HUDEP-2 (cell line): ENCODE measurements at regions not wholly inside any gene's neighbourhood (a gene's known extent, or its start where the extent isn't known, plus 50 kb on each side); places are given as distances from the start of the nearest gene placed in this dataset.

Source experiments
- DNase-seq, 76 experiments: peaks; one replicate each; lab custom pipeline; 2025; ENCODE audit not compliant: unreplicated experiment in 76 of 76; lab: John Stamatoyannopoulos, UW

DNA sequence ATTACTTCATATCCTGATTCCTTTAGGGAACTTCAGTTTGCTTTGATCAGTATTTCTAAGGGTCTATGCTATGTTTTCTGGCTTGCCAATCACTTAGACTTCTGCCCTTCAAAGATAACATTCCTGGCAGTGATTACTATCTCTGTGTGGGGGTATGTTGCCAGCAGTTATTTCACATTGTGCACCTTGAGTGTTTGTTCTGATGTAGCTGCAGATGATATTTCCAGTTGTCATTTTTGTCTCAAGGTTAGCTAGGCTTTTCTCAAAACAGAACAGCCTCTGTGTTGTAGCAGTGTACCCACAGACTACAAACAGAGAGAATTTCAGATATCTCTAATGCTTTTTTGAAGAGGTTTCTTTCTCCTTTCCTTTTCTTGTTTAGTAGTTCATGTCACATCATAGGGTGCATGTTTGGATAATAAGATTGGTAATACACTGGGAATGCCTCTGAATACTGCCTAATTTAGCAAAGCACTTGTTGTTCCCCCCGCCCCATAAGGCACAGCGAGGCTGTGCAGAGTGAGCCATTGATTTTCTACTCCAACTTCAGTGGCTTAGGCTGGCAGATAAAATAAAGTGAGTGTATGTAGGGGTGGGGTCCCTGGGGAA is 134.7 kb upstream of the AGR3 start:
- DNase-seq: no peak

DNA sequence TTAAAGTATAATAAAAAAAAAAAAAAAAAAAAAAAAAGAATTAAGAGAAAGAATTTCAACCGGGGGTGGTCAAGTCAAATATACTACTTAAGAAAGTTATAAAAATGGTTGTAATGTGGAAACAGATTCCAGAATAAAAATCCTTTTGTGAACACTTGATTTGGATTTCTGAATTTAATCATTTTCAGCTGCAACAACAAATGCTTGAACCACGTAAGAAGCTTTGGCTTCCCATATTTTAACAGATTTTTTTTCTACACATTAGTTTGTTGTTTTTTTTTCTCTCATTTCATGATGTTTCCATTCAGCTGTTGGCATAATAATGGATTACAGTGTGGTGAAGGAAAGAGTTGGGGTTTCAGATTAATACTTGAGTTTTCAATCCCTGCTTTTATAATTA is 137.3 kb upstream of the AGR3 start:
- DNase-seq: no peak

DNA sequence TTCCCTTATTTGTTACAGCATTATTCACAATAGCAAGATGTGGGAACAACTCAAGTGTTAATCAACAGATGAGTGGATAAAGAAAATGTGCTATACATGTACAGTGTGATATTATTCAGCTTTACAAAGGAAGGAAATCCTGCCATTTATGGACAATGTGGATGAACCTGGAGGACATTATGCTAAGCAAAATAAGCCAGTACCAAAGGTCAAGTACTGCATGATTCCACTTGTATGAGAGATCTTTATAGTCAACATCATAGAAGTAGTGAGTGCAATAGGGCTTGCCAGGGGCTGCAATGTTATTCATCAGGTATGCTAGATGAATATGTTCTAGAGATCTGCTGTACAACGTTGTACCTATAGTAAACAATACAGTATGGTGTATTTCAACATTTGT is 138.5 kb upstream of the AGR3 start:
- no peak for DNase-seq

- DNase-seq: no peak
Observed at GRCh38 chr7:17021205-17021604, 139.4 kb upstream of the AGR3 start.

DNA sequence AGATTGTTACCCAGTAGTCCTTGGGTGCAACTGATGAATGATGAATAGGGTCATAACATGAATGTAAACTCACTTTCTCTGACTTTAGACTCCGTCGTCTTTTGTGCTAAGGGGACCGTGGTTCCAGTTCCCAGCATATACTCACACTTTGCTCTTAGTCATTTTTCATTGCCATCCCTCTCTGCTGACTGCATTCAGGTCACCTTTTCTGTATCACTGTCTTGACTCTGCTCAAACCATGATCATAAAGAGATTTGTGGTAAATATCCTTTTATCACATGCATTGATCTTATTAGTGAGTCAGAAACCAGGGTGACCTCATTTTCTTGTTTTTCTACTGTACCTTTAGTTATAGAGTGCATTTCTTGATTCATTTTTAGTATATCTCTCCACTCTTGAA is 141.1 kb upstream of the AGR3 start:
- no peak for DNase-seq

DNA sequence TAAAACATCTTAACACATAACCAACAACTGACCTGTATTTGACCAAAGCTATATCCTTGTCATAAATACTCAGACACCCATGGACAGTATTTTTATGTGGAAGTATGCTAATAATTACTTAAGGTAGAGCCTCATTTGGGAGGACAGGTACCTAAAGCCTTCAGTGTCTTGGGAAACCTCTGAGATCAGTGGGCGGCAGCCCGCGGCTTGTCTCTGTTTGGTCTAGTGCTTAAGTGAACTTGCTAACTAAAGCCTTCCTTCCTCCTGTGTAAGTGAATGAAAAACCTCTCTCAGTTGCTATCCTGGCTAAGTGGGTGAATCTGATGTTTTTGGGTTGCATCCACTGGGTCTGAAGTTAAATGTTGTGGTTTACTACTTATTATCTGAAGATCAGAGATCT is 144.5 kb upstream of the AGR3 start:
- DNase-seq: no peak

DNA sequence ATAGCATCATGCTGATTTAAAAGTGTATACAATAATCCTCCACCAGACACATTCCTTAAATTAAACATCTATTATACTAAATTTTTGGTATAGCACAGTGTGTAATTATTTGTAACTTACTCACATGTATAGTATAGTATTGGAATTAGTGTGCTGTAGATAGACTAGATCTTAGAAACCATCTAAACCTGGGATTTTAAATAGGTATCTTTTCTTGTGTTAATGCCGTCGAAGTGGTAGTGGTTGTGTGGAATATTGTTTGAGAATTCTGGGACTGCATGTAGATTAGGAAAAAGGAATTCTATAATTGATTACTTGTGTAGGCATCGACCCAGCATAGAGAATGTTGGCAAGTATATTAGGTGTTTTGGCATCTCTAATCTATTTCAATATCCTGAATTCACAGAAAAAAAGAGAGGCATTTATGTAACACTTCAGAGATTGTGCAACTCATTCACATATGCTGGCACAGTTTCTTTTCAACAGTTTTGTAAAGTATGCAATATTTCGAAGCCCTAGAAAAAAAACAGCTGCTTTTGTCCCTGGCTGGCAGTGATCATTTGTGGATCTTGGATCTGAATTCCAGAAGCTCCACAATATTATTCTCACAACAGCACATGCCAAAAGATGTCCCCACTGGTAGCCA is 145.5 kb upstream of the AGR3 start:
- no peak for DNase-seq

DNA sequence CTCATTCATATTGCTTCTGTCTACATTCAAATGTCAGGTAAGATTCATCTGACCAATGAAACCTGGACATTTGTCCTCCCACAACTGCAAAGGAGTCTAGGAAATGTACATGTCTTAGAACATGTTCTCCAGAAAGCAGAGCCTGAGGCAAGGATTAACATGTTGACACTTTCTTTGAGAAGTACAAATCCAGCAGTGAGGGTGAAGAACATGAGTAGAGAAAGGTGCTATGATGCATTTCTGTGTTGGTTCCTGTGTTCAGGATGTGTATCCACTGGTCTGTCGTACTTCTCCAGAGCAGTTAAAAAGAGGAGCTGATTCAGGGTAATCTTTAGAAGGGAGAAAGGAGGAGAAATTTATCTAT is 146.0 kb upstream of the AGR3 start:
- no peak for DNase-seq

DNA sequence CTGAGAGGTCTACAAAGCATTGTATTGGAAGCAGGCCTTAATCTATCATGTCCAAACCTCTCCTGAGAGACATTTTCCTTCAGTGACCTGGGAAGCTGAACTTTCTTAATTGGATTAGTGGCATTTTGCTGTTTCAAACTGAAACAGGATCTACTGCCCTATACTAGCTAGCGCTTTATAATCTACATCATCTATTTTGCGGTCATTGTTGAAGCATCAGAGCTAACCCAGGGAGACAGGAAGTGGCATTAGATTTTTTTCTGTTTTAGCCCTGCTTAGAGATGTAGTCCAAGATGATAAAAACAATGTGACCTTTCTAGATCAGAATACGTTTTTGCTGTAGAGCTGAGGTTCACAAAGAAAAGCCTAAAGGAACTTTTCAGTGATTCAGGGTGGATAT is 147.4 kb upstream of the AGR3 start:
- no peak for DNase-seq

- DNase-seq: no peak
Observed at GRCh38 chr7:17030559-17030958, 148.8 kb upstream of the AGR3 start.

GRCh38 chr7:17031906-17032551 is 150.2 kb upstream of the AGR3 start:
- no peak for DNase-seq

- DNase-seq: no peak
Observed at GRCh38 chr7:17033245-17033644, 151.5 kb upstream of the AGR3 start.

GRCh38 chr7:17036584-17036983 is 154.8 kb upstream of the AGR3 start:
- no peak for DNase-seq

DNA sequence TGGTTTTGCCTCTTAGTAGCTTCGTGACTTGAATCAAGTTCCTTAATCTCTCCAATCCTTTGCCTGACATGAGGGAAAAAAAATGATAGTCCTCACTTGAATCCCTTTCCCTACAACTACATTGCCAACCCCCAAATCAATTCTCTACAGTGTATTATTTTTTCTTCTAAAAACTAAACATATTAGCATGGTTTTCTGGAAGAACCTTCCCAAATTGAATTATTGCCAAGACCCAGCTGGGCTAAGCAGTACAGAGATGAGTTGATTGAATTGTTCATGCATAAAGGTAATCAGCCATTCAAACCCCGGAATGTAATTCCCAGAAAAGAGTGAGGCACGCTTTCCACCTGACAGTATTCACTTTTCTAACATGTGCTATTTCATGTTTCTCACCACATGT is 155.6 kb upstream of the AGR3 start:
- DNase-seq: no peak

GRCh38 chr7:17038160-17038782 is 156.5 kb upstream of the AGR3 start:
- no peak for DNase-seq

DNA sequence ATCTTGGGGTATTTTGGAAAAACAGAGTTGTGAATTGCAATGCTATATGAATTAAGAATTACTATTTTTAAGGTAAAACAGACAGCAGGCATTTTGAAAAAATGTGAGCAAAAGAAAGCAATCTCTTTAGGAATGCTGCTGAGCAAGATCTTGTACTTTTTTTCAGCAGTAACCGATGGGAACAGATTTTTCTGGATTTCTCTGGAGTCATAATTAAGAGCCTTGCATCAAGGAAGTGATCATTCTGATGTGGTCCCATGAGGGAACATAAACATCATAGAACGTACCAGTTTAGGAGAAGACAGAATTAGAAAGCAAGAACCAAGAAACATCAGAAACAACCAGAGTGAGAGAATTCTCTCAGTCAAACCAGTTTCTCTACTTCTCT is 157.0 kb upstream of the AGR3 start:
- DNase-seq: no peak

DNA sequence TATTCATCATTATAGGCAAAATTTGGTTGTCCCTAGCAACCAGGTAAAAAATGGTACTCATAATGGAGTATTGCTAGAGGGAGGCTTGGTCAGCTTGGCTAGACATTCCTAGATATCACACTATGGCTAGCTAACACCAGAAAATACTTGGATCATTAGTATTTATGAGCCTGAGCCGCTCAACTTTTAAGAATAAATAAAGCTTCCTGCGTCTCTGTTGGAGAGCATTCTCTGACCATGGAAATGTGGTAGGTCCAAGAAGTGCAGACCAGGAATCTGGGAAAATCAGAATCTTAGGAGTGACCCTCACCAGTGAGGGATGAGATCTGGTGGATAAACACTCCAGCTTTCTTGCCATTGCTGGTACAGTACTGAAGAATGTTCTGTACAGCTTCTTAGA is 157.6 kb upstream of the AGR3 start:
- no peak for DNase-seq

DNA sequence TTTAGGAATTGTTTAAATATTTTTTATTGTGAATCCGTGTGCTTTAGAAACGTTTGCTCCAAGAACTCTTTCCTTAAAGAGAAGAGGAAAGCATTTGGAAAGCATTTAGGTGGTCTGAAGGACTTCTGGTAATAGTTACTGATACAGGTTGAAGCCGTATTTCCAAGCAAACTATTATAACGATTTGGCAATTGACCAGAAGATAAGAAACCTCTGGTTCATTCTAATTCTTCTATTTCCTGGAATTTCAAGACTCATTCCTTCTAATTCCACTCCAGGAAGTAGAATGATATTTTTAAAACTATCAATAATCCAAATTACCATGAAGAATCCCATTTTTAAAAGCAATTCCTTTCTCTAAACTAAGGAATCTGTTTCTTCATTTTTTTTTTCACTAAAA is 158.9 kb upstream of the AGR3 start:
- DNase-seq: no peak

GRCh38 chr7:17041324-17041723 is 159.5 kb upstream of the AGR3 start:
- DNase-seq: no peak

DNA sequence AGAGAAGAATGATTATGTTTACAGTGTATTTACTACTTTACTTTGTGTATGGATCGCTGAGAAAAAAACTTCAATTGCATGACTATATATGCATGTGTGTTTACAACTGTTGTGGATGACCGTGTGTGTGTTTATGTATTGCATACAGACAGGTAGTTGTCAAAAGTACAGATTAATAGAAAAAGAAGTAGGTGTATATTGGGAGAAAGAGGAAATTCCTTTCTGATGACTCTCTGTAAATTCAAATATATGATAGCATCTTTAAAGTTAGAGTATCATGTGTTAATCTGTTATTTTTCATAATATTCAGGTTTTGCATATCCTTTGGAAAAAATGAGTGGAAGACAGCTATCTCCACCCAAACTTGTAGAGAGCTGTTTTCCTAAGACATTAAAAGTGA is 160.4 kb upstream of the AGR3 start:
- no peak for DNase-seq

DNA sequence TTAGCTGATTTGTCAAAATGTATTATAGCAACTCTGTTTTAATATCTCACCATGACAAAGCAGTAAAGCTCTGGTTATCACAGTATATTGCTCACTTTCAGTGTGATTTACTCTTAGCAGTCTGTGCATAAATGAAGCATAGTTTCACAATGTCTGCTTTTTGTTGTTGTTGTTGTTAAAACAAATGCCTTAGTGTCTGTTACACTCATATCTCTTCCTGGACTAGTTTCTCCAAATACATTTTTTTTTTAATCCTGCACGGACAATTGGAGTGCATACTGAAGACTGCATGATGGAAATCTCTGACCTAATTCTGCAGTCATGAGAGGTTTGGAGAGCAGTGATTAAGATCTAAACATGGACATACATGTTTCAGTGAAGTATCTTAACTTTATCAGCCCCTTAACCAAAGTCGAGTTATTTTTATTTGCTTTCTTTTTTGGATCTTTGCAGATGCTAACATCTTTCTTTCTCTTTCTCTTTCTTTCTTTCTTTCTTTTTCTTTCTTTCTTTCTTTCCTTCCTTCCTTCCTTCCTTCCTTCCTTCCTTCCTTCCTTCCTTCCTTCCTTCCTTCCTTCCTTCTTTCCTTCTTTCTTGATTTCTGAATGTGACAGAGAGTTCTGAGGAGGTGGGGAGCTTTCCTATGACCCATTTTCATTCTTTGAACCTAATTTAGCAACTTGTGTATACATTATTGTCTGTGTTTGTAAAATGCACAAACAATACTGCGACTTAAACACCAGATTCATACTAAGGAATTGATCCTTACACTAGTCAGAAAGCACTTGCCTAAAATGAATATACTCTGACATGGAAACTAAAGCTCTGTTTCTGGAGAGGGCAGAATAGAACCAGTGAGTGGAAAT is 161.5 kb upstream of the AGR3 start:
- no peak for DNase-seq
